Activated T-cell treated with anti-CD3 and anti-CD28 coated beads, Interleukin-2, amount 50 U/mL, for 24 hours (primary cell): ENCODE measurements at regions not wholly inside any gene's neighbourhood (a gene's known extent, or its start where the extent isn't known, plus 50 kb on each side); places are given as distances from the start of the nearest gene placed in this dataset.
"Not testable (repeated sequence)": the region's sequence is repeated elsewhere in the genome, so short reads cannot be mapped to it uniquely, and the experiment has no call there.

Source experiments
- DNase-seq: peaks from one replicate; pipeline ENCODE4 v3.0.0-alpha.2; 2020
- H3K27ac Mint-ChIP-seq: 2 replicates; pipeline ENCODE4 v1.8.0; 2020; ENCODE audit warnings: mild to moderate bottlenecking, mixed read lengths
- H3K27me3 Mint-ChIP-seq: 2 replicates; pipeline ENCODE4 v1.8.0; 2020; ENCODE audit warnings: mixed read lengths
- H3K36me3 Mint-ChIP-seq: 2 replicates; pipeline ENCODE4 v1.8.0; 2020; ENCODE audit warnings: low read depth, mixed read lengths
- H3K4me1 Mint-ChIP-seq: 2 replicates; pipeline ENCODE4 v1.8.0; 2020; ENCODE audit warnings: low read depth, mixed read lengths
- H3K4me3 Mint-ChIP-seq: 2 replicates; pipeline ENCODE4 v1.8.0; 2020; ENCODE audit warnings: mild to moderate bottlenecking, moderate library complexity, mixed read lengths
- H3K9me3 Mint-ChIP-seq: 2 replicates; pipeline ENCODE4 v1.8.0; 2020; ENCODE audit warnings: mixed read lengths

DNA sequence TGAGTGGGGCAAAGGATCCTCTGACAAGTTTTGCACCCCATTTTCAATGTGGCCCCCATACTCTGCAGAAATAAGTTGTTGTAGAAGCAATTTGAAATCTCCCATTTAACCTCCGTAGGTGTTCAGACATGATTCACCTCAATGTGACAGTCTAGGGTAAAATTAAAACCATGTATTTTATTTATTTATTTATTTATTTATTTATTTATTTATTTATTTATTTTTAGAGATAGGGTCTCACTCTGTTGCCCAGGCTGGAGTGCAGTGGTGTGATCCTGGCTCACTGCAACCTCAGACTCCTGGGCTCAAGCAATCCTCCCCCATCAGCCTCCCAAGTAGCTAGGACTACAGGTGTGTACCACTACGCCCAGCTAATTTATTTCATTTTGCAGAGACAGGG lies 122.8 kb upstream of the PRKCQ start:
- H3K36me3 Mint-ChIP-seq, H3K27ac Mint-ChIP-seq, DNase-seq, H3K4me3 Mint-ChIP-seq, H3K9me3 Mint-ChIP-seq, H3K4me1 Mint-ChIP-seq: not testable (repeated sequence)
- peaks cover 13% of the 10 kb centered on the region for H3K27me3 Mint-ChIP-seq

DNA sequence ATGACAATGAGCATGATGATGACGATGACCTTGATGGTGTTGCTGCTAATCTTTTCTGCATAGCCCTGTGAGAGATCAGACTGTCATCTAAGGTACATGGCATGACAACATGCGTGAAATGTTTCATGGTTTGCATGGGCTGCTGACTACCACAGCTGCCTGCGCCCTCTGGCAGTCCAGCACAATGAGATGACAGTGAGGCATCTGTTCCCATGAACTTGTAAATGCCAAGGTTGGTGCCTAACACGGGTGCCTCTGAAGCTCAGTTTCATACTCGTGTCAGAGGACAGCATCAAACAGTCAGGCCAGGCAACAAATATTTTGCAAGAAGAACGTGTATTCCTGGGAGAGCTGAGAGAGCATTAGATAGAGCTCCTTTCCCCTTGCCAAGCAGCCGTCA lies 122.0 kb upstream of the PRKCQ start:
- H3K9me3 Mint-ChIP-seq = no peaks in the 10 kb centered on the region
- no peak overlapping the region for H3K4me3 Mint-ChIP-seq
- no peaks in the 10 kb centered on the region for H3K36me3 Mint-ChIP-seq
- peaks cover 7% of the 10 kb centered on the region for H3K27me3 Mint-ChIP-seq
- H3K4me1 Mint-ChIP-seq = no peaks in the 10 kb centered on the region
- no peak overlapping the region for H3K27ac Mint-ChIP-seq
- no peak for DNase-seq

GRCh38 chr10:6701289-6701688 lies 121.2 kb upstream of the PRKCQ start:
- H3K4me1 Mint-ChIP-seq = no peaks in the 10 kb centered on the region
- no peak overlapping the region for H3K27ac Mint-ChIP-seq
- no peak for DNase-seq
- H3K27me3 Mint-ChIP-seq = peaks cover 3% of the 10 kb centered on the region
- no peak overlapping the region for H3K4me3 Mint-ChIP-seq
- no peaks in the 10 kb centered on the region for H3K36me3 Mint-ChIP-seq
- H3K9me3 Mint-ChIP-seq = no peaks in the 10 kb centered on the region

- no peak for DNase-seq
- Mint-ChIP-seq H3K36me3 (no peaks in the 10 kb centered on the region), H3K27ac (no peak overlapping the region), H3K9me3 (no peaks in the 10 kb centered on the region), H3K27me3 (no peaks in the 10 kb centered on the region), H3K4me1 (peaks cover 5% of the 10 kb centered on the region), H3K4me3 (no peak overlapping the region)
These were observed 120.0 kb upstream of the PRKCQ start for GRCh38 chr10:6700066-6700465.

GRCh38 chr10:6699336-6699735 lies 119.3 kb upstream of the PRKCQ start:
- Mint-ChIP-seq H3K27me3 (no peaks in the 10 kb centered on the region), H3K4me3 (no peak overlapping the region), H3K4me1 (peaks cover 12% of the 10 kb centered on the region), H3K36me3 (no peaks in the 10 kb centered on the region), H3K27ac (no peak overlapping the region), H3K9me3 (no peaks in the 10 kb centered on the region)
- DNase-seq = no peak

DNA sequence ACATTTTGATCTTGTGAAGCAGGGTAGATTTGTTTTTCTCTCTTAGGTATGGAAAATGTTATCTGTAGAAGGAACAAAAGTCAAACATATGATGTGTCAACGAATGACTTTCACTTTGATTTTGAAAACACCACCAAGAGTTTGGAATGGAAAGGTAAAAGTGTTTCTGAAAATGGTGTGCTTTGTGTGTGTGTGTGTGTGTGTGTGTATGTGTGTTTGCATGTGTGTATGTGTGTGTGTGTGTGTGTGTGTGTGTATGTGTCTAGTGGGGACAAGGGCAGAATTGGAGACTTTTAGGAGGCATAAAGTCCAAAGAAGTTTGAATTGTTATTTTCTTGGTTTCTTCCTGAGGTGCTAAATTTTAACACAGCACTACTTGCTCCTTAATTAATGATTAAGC lies 115.4 kb upstream of the PRKCQ start:
- Mint-ChIP-seq H3K4me3 (no peak overlapping the region), H3K27ac (peak overlapping the region; percentile 10), H3K4me1 (peaks cover 12% of the 10 kb centered on the region), H3K27me3 (peaks cover 8% of the 10 kb centered on the region), H3K9me3 (no peaks in the 10 kb centered on the region), H3K36me3 (no peaks in the 10 kb centered on the region)
- DNase-seq = no peak

DNA sequence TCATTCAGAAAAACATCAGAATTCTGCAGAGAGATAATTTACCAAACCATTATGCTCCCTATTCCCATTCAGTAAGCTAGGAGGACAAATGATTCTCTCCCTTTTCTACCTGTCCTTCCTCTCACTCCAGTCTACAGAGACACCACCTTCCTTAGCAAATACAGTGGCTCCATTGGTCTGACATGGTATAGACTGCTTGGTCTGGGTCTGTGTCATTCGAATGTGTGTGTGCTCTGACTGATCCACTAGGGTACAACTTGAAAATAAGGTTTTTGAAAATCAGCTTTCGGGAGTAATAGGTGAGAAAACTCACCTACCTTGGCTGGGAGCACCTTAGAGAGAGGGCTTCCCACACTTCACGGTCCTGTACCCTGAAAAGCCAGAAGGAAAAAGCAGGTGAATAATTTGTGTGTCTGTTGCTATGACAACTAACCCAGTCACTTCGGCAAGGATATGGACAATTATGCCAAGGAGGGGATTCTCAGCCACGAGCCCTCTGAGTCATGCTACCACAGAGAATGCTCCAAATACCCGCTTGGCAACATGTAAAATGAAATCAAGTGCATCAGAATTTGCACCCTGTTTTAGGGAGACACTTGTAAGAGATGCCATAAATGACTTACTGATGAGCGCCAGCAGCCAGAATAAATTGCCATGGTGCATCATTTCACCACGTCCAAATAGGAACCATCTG lies 114.5 kb upstream of the PRKCQ start:
- Mint-ChIP-seq H3K9me3 (no peaks in the 10 kb centered on the region), H3K27me3 (peaks cover 8% of the 10 kb centered on the region), H3K27ac (peak overlapping the region; percentile 10), H3K4me1 (peaks cover 12% of the 10 kb centered on the region), H3K4me3 (no peak overlapping the region), H3K36me3 (no peaks in the 10 kb centered on the region)
- DNase-seq = no peak

DNA sequence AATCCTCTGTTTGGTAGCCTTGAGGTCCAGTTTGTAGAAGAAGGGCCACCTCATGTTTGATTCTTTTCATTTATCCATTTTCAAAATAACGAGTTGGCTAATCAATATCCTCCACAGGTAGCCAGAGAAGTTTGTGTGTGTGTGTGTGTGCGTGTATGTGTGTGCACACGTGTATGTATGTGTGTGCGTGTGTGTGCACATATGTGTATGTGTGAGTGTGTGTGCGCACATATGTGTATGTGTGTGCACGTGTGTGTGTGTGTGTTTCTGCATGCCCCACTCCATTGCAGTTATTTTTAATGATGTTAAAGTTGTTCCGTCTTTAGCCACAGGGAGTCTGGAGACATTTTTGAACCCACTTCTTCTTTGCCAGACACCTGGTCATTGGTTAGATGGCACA lies 112.8 kb upstream of the PRKCQ start:
- H3K4me1 Mint-ChIP-seq = peaks cover 12% of the 10 kb centered on the region
- no peak overlapping the region for H3K4me3 Mint-ChIP-seq
- no peak overlapping the region for H3K27ac Mint-ChIP-seq
- DNase-seq = no peak
- no peaks in the 10 kb centered on the region for H3K9me3 Mint-ChIP-seq
- H3K36me3 Mint-ChIP-seq = no peaks in the 10 kb centered on the region
- peaks cover 16% of the 10 kb centered on the region for H3K27me3 Mint-ChIP-seq

DNA sequence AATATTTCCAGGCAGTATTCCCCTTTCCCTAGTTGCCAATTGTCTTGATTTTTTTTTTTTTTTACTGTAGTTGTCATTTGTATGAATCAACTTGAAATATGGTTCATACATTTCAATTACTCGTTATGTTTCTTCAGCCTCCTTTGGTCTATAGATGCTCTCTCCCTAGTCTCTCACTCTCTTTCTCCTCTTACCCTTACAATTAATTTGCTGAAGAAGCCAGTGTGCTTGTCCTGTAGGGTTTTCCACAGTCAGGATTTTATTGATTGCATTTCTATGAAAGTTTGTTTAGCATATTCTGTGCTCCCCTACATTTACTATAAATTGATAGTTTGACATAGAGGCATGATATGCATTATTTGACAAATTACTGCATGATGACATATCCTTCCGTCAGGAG lies 112.0 kb upstream of the PRKCQ start:
- H3K4me3 Mint-ChIP-seq = no peak overlapping the region
- H3K4me1 Mint-ChIP-seq = peaks cover 12% of the 10 kb centered on the region
- no peak overlapping the region for H3K27ac Mint-ChIP-seq
- DNase-seq = no peak
- no peaks in the 10 kb centered on the region for H3K9me3 Mint-ChIP-seq
- H3K27me3 Mint-ChIP-seq = peaks cover 17% of the 10 kb centered on the region
- no peaks in the 10 kb centered on the region for H3K36me3 Mint-ChIP-seq

- Mint-ChIP-seq H3K27ac (no peak overlapping the region), H3K4me3 (no peak overlapping the region), H3K9me3 (no peaks in the 10 kb centered on the region), H3K4me1 (no peaks in the 10 kb centered on the region), H3K27me3 (peaks cover 17% of the 10 kb centered on the region), H3K36me3 (no peaks in the 10 kb centered on the region)
- DNase-seq = no peak
These were observed 109.0 kb upstream of the PRKCQ start for GRCh38 chr10:6689036-6689435.

- DNase-seq = no peak
- no peaks in the 10 kb centered on the region for H3K9me3 Mint-ChIP-seq
- peaks cover 20% of the 10 kb centered on the region for H3K27me3 Mint-ChIP-seq
- no peak overlapping the region for H3K4me3 Mint-ChIP-seq
- H3K36me3 Mint-ChIP-seq = no peaks in the 10 kb centered on the region
- H3K4me1 Mint-ChIP-seq = peaks cover 4% of the 10 kb centered on the region
- H3K27ac Mint-ChIP-seq = no peak overlapping the region
These were observed 100.7 kb upstream of the PRKCQ start for GRCh38 chr10:6680735-6681134.

DNA sequence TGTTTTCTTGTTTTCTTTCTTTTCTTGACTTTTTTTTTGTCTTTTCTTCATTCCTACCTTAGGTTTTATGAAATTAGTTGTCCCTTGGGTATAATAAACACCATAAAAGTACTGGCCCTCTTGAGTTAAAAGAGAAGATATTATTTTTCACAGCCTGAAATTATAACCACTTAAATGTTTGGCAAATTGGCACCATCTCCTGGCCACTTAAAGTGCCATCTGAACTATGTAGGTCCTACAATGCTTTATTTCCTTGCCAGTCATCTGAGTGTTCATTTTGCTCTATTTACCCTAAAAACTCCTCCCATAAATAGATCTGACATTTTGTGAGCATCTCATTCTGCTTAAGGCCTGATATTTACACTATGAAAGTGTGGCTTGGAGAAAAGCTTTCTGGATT lies 98.9 kb upstream of the PRKCQ start:
- Mint-ChIP-seq H3K4me3 (no peak overlapping the region), H3K27ac (no peak overlapping the region), H3K27me3 (peaks cover 20% of the 10 kb centered on the region), H3K4me1 (peaks cover 4% of the 10 kb centered on the region), H3K36me3 (no peaks in the 10 kb centered on the region), H3K9me3 (no peaks in the 10 kb centered on the region)
- no peak for DNase-seq

DNA sequence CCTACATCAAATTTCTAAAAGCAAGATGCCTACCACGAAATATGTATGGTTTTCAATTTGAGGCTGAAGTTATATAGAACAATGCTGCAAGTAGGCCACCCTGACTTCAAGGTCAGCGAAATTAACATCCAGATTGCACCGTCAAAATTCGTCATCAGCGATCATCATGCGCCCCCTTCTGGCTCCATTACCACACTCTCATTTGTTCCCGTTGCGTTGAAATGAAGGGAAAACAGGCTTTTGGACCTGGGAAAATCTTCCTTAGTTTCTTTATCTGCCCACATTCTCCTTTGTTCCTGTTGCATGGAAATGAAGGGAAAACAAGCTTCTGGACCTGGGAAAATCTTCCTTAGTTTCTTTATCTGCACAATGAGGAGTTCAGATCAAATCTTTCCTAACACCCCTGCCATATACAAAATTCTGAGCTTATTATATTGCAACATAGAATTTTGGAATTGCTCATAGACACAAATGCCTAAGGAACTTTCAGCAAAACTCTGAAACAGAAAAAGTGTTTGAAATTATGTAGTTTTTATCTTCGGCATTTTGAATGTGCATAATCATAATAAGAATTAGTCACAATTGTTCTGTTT lies 98.2 kb upstream of the PRKCQ start:
- H3K27me3 Mint-ChIP-seq = peaks cover 20% of the 10 kb centered on the region
- H3K36me3 Mint-ChIP-seq = no peaks in the 10 kb centered on the region
- peaks cover 4% of the 10 kb centered on the region for H3K4me1 Mint-ChIP-seq

GRCh38 chr10:6677129-6677528 lies 97.1 kb upstream of the PRKCQ start:
- H3K9me3 Mint-ChIP-seq, H3K4me3 Mint-ChIP-seq, H3K36me3 Mint-ChIP-seq, H3K27ac Mint-ChIP-seq, H3K4me1 Mint-ChIP-seq, DNase-seq: not testable (repeated sequence)
- peaks cover 20% of the 10 kb centered on the region for H3K27me3 Mint-ChIP-seq

More for the DNA sequence above, 98.2 kb upstream of the PRKCQ start:
- DNase-seq = peak; percentile 68
- Mint-ChIP-seq H3K9me3 (no peaks in the 10 kb centered on the region), H3K27ac (no peak overlapping the region), H3K4me3 (no peak overlapping the region)

- H3K4me3 Mint-ChIP-seq = no peak overlapping the region
- DNase-seq = no peak
- H3K27me3 Mint-ChIP-seq = peaks cover 6% of the 10 kb centered on the region
These were observed 94.2 kb upstream of the PRKCQ start for GRCh38 chr10:6674291-6674690.

More at GRCh38 chr10:6674291-6674690, 94.2 kb upstream of the PRKCQ start:
- Mint-ChIP-seq H3K36me3 (no peaks in the 10 kb centered on the region), H3K4me1 (peaks cover 6% of the 10 kb centered on the region), H3K27ac (no peak overlapping the region), H3K9me3 (no peaks in the 10 kb centered on the region)
